GM12892 (cell line): ENCODE measurements at regions not wholly inside any gene's neighbourhood (a gene's known extent, or its start where the extent isn't known, plus 50 kb on each side); places are given as distances from the start of the nearest gene placed in this dataset.

Experiments used
- POLR2A ChIP-seq: IDR thresholded peaks from 2 replicates; pipeline ENCODE4 v1.6.1; 2011; ENCODE audit warnings: low read depth, low read length, control low read depth
- POLR2AphosphoS5 ChIP-seq: IDR thresholded peaks from 2 replicates; pipeline ENCODE4 v1.6.1; 2011; ENCODE audit warnings: low read depth, low read length, control low read depth

GRCh38 chr6:130671577-130671976 lies 155.6 kb upstream of the SMLR1 start:
- TF ChIP-seq POLR2A = no peak
- TF ChIP-seq POLR2AphosphoS5 = no peak
